GM21447 (cell line): ENCODE measurements at regions not wholly inside any gene's neighbourhood (a gene's known extent, or its start where the extent isn't known, plus 50 kb on each side); places are given as distances from the start of the nearest gene placed in this dataset.

ENCODE experiments used
- ATAC-seq: cut with Tn5 transposase; IDR thresholded peaks from one replicate; pipeline ENCODE4 v1.9.1; 2021; ENCODE audit not compliant: unreplicated experiment

GRCh38 chr6:14453712-14454472 lies 336.3 kb downstream of the CD83 start:
- no peak for ATAC-seq

GRCh38 chr6:14454473-14454775 lies 336.9 kb downstream of the CD83 start:
- no peak for ATAC-seq

- no peak for ATAC-seq
These were observed 337.9 kb downstream of the CD83 start for GRCh38 chr6:14455427-14455826.

- ATAC-seq = no peak
These were observed 338.5 kb downstream of the CD83 start for GRCh38 chr6:14455876-14456648.

GRCh38 chr6:14456941-14457340 lies 339.4 kb downstream of the CD83 start:
- no peak for ATAC-seq

GRCh38 chr6:14458669-14459266 lies 341.2 kb downstream of the CD83 start:
- no peak for ATAC-seq

GRCh38 chr6:14459315-14459714 lies 341.7 kb downstream of the CD83 start:
- ATAC-seq = no peak

GRCh38 chr6:14460556-14460955 lies 343.0 kb downstream of the CD83 start:
- ATAC-seq = no peak

GRCh38 chr6:14462135-14462534 lies 344.6 kb downstream of the CD83 start:
- no peak for ATAC-seq

- no peak for ATAC-seq
These were observed 345.0 kb downstream of the CD83 start for GRCh38 chr6:14462566-14462965.

- no peak for ATAC-seq
These were observed 345.5 kb downstream of the CD83 start for GRCh38 chr6:14463110-14463509.

GRCh38 chr6:14464055-14464454 lies 346.5 kb downstream of the CD83 start:
- ATAC-seq = no peak

GRCh38 chr6:14464716-14465115 lies 347.1 kb downstream of the CD83 start:
- ATAC-seq = no peak

- no peak for ATAC-seq
These were observed 348.7 kb downstream of the CD83 start for GRCh38 chr6:14466278-14466677.

- ATAC-seq = no peak
These were observed 350.0 kb downstream of the CD83 start for GRCh38 chr6:14467591-14467990.

GRCh38 chr6:14468647-14469321 lies 351.2 kb downstream of the CD83 start:
- ATAC-seq = no peak

- ATAC-seq = no peak
These were observed 352.5 kb downstream of the CD83 start for GRCh38 chr6:14470101-14470500.

- no peak for ATAC-seq
These were observed 353.1 kb downstream of the CD83 start for GRCh38 chr6:14470671-14471070.

GRCh38 chr6:14472255-14472985 lies 354.8 kb downstream of the CD83 start:
- no peak for ATAC-seq

- ATAC-seq = no peak
These were observed 355.4 kb downstream of the CD83 start for GRCh38 chr6:14472986-14473337.

- no peak for ATAC-seq
These were observed 357.2 kb downstream of the CD83 start for GRCh38 chr6:14474816-14475215.
